Middle frontal gyrus (tissue), 1 donor: ENCODE measurements at regions not wholly inside any gene's neighbourhood (a gene's known extent, or its start where the extent isn't known, plus 50 kb on each side); places are given as distances from the start of the nearest gene placed in this dataset.

Experiments used
- DNase-seq: peaks from one replicate; pipeline ENCODE4 v3.0.0-alpha.2; 2015; ENCODE audit warnings: low spot score; ENCODE audit errors: extremely low spot score

DNA sequence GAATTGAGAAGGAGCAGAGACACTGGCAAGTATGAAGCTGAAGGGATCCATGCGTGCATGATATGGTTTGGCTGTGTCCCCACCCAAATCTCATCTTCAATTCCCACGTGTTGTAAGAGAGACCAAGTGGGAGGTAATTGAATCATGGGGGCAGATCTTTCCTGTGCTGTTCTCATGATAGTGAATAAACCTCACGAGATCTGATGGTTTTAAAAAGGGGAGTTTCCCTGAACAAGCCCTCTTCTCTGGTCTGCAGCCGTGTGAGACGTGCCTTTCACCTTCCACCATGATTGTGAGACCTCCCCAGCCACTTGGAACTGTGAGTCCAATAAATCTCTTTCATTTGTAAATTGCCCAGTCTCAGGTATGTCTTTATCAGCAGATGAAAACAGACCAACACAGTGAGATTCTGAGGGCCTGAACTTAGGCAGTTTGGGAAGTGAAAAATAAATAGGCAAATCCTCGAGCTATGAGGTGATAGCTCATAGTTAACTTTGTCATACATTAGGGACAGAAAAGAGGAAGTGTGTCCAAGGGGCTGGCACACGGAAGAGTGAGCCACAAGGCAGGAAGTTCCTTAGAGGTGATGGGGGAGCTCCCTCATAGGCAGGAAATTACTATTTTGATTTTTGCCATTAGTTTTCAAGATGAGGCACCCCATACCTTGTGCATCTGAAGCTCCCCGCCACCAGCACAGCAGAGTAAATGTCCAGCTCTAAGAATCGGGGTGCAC is 658.8 kb upstream of the ID2 start:
- DNase-seq: no peak

DNA sequence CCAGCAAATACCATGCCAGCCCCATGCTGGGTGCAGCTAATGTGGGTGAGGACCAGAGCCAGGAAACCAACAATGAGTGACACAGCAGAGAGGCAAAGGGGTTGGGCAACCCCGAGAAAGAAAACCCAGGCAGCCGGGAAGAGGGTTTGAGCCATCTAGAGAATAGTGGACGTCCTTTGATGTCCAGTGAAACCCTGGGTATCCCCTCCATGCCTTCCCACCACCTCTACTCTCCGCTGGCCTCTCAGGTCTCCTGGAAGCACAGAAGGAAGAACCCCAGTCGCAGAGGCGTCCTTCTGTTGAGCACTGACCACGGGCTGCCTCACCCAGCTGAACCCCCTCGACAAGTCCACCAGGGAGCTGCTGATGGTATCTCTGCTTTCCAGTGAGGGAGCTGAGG is 657.4 kb upstream of the ID2 start:
- no peak for DNase-seq

DNA sequence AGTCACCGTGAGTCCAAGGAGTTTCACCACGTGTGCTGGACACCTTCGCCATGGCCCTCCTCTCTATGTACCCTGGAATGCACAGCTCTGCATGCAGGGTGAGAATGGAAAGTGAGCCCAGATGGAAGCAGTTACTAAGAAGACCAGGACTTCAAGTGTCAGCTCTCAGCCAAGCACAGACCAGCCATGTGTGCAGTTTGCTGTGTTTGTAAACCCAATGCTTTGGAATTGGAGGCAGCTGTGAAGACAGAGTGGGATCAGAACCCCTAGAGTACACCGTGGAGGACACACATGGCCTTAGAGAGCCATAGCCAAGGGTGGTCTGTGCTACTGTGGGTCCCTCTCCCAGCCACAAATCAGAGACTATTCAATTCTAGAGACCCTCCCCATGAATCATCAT is 655.5 kb upstream of the ID2 start:
- DNase-seq: no peak

DNA sequence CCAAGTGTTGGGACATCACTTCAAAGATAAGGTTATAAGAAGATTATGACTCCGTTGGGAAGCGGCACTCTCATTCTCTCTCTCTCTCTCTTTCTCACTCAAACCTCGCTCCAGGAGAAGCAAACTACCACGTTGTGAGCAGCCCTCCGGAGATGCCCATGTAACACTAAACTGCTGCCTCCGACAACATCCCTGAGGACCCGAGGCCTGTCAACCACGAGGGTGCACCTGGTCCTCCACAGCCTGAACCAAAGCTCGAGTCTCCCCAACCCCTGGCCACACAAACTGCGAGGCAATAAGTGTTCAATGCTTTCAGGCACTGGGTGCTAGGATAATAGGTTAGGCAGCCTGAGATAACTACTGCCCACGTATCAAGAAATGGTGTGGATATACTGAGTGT is 654.5 kb upstream of the ID2 start:
- no peak for DNase-seq

DNA sequence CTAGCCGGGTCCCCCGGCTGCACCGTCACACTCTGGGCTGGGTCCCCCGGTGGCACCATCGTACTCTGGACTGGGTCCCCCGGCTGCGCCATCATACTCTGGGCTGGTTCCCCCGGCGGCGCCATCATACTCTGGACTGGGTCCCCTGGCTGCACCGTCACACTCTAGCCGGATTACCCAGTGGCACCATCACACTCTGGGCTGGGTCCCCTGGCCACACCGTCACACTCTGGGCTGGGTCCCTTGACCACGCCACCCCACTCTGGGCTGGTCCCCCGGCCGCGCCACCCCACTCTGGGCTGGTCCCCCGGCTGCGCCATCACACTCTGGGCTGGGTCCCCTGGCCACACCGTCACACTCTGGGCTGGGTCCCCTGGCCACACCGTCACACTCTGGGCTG is 653.8 kb upstream of the ID2 start:
- no peak for DNase-seq

DNA sequence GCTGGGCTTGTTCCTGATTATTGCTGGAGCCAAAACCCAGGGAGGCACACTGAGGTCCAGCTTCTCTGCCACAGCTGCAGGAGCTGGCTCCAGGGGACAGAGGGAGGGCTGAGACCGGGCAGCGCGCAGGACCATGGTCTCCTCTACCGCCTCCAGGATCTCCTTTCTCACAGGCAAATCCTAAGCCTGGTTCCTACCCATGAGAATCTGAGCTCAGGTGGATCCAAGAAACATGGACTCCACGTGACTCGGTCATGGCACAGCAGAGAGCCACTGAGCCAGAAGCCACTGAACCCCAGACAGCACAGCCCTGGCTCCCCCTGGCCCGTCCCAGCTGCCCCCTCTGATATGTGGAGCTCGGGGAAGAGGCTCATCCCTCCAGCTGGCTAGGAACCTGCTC is 653.4 kb upstream of the ID2 start:
- DNase-seq: no peak

DNA sequence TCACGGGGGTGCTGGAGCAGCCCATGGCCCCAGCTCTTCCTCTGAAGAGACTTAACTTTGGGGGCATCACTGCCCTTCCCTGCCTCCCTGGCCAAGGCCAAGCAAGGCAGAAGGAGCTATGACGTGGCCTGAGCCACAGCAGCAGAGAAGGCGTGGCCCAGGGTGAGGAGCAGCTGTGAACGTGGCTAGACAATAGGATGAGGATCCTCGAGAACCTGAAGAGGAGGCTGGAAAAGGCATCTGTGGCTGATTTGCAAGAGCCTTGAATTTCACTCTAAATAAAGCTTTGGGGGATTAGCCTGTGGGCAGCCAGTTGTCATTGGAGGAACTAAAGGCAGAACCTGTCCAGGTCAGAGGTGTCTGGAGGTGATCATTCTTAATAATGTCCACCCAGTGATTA is 652.9 kb upstream of the ID2 start:
- DNase-seq: no peak

DNA sequence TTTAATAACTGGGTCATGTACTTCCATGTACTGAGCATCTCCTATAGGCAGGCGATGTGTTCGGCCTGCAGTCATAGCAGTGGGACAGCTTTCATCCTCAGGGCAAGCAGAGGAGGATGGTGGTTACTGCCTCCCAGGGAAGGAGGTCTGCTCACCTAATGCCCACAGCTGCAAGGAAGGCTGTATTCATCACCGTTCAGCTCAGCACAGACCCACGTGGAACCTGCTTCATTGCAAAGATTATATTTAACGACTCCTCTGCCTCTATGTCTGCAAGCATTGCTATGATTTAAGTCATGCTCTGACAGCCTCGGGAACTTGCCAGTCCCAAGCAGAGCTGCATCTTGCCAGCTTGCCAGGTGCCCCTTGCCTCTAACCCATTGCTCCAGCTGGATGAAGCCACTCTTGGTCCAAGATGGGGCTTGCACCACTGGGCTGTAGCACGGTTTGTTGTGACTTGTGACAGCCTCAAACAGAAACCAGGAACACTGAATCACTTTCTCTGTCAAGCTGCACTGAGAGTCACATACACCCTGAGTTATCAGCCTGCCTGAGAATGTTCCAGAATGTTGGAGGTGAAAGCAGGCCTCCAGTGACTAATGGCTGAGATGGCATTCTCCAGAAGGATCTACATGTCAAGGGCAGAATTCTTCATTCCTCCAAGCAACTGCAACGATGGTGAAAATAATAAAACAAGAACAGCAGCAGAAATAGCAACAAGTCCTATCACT is 651.1 kb upstream of the ID2 start:
- DNase-seq: no peak

DNA sequence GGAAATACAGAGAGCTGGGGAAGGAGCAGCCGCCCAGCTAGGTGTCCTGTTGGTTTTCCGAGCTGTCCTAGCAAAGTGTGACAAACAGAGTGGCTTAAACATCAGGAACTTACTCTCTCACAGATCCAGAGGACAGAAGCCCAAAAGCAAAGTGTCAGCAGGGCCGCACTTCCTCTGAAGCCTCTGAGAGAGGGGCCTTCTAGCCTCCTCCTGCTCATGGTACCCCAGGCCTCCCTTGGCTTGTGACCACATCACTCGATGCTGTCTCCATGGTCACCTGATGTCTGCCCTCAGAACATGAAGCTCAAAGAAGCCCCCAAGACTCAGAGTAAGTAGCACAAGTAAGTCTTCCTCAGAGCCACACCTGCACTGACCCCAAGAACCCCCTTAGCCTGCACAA is 650.5 kb upstream of the ID2 start:
- no peak for DNase-seq

DNA sequence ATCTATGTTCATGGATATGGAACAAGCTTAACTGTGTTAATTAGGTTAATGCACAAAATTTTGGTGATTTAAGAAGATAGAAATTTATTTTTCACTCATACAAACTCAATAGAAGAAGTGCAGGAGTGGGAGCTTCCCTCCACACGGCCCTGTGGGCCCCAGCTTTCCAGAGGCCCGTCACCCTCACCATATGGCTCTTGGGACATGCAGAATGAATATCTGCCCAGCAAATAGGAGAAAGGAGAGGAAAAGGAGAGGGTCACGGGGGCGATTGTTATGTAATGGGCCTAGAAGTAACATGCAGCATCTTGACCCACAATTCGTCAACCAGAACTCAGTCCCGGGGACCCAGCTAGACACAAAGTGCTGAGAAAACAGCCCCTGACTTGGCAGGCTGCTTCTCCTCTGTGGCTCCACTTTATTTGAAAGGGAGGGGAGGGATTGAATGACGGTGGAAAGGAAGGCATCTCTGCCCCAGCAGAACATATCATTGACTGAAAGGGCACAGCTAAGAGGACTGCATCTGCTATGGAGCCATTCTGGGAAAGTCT is 648.2 kb upstream of the ID2 start:
- DNase-seq: no peak

DNA sequence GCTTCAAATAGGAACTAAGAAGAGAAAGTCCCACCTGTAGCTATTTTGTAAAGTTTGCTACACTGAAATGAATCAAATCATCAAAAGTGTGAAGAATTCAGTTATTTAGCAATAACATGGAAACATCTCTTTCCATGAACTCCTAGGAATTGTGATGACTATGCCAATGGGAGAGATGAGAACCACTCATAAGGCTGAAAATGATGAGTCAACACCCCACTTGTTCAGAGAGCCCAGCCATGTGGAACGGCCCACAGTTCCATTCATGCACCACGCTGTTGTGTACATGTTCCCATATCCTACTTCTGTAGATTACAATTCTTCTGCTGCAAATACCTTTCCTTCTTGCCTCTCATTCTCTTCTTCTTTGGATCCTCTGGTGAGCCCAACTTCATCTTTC is 645.5 kb upstream of the ID2 start:
- DNase-seq: no peak

DNA sequence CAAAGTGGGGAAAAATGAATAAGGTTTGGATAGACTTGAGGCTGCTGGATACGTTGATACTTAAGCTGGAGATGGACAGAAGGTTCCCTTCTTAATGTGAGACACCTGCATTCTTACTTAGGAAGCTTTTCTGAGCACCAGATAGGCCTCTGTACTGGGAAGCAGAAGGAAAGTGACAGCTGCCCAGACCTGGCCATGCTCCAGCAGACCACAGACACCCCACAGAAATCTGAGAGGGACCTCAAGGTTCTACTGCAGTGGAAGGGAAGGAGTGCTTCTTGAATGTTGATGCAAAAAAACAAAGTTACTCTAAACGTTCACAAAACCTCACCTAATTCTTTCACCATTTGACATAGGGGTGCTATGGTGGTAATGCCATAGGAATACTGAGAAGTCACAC is 642.1 kb upstream of the ID2 start:
- DNase-seq: no peak

DNA sequence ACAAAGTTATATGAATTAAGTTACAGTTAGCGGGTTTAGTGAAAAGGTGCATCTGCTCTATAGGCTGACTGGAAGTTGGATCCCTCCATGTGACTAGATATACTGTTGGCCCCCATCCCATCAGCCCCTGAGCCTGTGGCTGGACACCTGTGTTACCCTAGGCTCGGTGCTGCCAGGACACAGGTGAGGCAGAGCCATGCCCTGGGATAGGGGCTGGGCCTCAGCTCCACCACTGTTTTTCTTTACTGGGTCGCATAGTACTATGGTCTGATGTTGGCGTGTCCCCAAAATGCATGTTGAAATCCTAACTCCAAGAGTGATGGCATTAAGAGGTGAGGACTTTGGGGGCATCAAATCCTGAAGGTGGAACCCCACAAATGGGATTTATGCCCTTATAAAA is 638.6 kb upstream of the ID2 start:
- DNase-seq: no peak

DNA sequence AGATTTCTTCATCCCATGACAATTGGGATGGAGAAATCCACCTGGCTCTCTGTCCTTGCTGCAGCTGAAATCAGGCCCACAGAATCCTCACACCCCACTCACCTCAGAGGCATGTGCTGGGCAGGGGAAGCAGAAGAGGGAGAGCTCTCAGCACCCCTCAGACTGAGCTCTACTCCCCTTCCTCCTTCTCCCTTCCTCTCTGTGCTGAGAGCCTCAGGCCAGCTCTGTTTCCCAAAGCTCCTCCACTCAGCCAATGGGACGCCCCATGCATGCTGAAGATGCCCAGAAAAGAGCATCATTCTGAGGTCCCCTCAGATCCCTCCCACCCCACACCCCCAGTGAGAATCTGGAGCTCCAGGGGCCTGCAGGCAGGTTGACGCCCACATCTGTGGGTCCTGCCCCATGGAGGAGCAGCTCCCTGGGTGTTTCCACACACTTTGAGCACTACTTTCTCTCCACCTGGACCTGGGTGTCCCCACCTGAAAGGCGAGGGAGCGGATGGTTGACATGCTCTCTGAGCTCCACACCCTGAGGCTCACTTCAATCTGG is 637.7 kb upstream of the ID2 start:
- no peak for DNase-seq

DNA sequence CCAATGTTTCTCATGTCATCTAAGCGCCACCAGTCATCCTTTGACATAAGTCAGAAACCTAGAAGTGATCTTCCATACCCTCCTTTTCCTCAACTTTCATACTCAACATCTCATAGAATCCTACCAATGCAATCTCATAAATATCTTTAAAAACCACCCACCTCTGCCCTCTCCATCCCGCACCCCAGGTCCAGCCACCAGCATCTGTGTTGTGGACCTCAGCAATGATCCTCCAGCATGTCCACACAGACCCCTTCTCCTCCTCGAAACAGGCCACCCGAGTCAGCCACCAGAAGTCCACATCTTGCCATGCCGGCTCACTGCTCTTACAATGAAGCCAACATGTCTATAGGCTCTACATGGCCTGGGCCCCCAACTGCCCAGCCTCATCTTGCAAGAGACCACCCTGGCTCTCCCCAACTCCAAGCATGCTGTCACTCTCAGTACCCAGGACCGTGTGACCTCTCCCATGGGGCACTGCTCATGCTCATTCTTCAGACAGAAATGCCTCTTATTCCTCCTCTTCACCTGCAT is 636.7 kb upstream of the ID2 start:
- DNase-seq: no peak

DNA sequence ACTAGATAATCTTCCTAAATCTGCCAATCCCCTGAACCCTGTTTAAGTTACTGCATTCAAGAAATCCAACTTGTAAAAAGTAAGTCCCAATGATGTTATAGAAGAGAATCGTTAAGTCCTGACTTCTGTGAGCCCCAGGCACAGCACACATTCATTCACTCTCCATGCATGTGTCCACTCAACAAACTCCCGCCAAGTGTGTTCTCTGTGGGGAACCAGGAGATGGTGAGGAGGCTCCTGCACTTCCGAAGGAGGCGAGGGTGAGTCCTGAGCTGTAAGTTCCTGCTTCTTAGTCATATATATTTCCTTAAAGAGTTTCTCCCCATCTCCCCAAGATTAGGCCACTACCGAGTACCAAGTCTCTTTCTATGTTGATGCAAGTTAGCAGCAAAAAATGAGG is 635.0 kb upstream of the ID2 start:
- no peak for DNase-seq

DNA sequence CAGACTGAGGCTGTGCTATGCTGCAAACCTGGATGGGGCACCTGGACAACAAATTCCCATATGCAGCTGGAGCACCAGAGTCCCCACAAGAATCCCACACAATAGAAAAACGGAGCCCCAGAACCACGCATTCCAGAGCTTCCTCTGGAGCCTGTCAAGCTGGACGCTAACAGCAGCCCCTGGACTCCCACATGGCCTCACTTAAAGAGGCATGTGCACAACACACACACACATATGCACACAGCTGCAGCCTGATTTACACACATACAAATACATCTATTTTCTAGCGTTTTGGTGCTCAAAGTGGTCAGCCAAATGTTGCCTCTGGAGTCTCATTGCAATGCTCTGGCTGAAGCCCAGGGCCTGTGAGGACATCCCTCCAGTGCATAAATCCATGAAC is 632.7 kb upstream of the ID2 start:
- DNase-seq: no peak

DNA sequence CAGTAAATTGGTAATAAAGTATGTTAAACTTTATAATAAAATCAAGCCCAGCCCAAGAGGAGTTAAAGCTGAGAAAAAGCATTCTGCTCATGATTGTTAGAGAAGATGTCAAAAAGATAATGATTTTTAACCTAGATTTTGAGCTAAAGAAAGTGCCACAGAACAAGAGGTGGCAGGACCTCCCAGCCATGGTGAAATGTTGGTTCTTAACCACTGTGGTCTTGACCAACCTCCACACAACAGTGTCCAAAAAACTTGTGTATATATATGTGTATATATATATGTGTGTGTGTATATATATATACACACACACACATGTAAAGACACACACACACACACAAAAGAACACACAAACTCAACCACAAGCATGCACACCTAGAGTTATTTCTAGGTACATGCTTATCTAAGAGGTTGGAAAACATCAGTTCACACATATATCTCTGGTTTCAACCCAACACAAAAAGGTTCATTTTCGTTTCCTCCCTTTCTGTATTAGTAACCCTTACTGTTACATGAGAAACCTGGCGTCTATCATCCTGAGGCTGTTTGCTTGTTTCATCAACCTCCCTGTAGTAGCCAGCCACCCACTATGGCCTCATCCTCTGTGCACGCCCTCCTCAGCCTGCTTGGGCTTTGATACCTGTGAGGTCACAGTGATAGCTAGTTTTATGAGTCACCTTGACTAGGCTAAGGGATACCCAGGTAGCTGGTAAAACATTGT is 631.8 kb upstream of the ID2 start:
- DNase-seq: no peak

DNA sequence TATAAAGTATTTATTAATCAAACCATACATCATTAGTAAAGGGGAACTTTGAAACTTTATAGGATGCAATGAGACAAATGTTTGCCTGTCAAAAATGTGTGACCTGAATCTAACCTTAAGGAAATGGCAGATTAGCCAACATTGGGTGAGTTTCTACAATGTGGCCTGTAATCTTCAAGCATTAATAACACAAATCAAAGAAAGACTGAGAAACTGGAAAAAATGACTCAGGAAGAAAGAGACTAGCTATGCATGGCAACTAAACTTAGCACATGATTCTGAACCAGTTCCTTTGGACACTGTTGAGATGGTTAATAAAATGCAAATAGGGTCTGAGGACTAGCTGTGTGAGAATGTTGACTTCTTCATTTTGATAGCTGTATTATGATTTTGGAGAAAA is 628.6 kb upstream of the ID2 start:
- no peak for DNase-seq

DNA sequence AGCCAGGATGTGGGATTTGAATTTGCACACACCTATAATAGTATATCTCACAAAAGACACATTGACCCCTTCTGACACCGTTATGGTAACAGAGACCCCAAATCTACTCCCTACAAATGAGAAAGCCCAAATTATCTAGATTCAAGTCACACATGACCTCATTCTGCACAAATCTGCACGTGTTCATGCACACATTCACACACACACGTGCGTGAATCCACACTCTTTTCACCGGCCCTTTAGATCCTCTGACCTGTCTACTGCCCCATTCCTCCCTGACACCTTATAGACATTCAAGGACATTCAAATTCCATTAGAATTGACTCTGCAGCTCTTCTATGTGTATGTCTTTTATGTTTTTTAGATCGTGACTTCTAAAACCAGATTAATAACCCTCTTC is 627.8 kb upstream of the ID2 start:
- no peak for DNase-seq

DNA sequence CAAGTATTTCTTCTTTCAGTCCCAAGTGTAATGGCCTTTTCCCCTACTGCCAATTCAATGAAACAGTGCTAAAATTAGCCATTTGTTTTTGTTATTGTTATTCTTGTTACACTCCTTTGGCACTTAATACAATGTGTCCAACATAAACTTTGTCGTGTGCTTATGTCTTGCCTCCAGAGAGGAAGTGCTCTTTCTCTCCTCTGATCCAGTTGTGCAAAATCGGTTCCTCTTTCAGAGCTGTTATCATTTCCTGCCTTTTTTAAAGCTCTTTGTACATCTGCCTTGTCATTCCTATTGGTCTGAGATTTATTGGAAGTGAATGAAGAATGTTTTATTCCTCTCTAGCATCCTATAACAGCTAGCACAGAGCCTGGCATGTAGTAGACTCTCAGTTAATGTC is 623.2 kb upstream of the ID2 start:
- DNase-seq: no peak

DNA sequence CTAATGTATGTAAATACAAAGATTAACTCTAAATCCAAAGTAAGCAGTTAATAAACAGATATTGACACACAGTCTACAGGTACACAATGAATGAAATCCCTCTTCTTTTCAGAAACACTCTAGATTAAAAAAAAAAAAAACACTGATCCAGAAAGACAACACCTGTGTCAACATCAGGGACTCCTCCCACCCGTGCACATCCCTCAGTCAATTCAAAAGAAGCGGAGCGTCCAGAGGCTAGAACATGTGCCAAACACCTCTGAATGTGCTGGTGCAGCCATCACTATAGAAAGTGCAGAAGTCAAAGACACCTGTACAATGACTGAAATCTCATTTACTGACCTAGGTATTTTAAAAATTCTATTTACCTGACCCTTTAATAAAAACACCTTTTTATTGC is 622.6 kb upstream of the ID2 start:
- no peak for DNase-seq
